NCI-H526 (cell line): ENCODE measurements at regions not wholly inside any gene's neighbourhood (a gene's known extent, or its start where the extent isn't known, plus 50 kb on each side); places are given as distances from the start of the nearest gene placed in this dataset.

Experiments used
- DNase-seq, 2 experiments: peaks; one replicate each; lab custom pipeline; 2025; lab: John Stamatoyannopoulos, UW

- no peak for DNase-seq
These were observed 355.8 kb upstream of the ARRDC4 start for GRCh38 chr15:97604677-97605076.

DNA sequence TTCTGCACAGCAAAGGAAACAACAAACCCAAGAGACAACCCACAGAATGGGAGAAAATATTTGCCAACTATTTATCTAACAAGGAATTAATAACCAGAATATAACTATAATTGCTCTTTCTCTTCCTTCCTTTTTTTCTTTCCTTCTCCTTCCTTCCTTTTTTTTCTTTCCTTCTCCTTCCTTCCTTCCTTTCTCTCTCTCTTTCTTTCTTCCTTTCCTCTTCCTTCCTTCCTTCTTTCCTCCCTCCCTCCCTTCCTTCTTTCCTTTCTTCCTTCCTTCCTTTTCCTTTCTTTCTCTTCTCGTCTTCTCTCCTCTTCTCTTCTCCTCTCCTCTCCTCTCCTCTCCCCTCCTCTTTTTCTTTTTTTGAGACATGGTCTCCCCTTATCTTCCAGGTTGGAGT lies 345.4 kb upstream of the ARRDC4 start:
- no peak for DNase-seq

DNA sequence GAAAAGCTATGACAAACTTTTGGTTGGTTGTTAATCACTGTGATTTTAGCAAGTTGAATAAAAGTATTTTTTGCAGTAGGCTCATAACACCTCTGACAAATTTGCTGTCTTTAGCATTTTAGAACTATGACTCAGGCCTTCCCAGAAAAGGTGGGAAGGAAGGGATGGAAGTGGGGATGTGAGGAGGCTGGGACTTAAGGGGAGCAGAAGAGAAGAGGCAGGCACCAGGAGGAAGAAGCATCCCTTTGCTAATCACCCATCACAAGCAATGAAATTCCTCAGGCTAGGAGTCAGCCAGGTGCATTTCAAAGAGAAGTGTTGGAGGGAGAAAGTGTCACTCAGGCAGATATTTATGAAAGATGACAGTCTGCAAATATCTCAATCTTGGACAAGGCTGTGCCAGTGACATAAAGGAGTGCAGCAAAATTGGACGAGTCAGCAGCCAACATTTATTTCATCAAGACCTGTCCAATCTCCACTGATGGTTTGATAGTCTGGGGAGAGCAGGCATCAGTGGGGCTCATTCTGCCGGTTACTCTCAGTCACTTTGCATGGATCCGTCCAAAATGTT lies 337.3 kb upstream of the ARRDC4 start:
- DNase-seq, result no peak

- DNase-seq, result no peak
These were observed 332.9 kb upstream of the ARRDC4 start for GRCh38 chr15:97627634-97628033.

- no peak for DNase-seq
These were observed 314.7 kb upstream of the ARRDC4 start for GRCh38 chr15:97645758-97646157.

DNA sequence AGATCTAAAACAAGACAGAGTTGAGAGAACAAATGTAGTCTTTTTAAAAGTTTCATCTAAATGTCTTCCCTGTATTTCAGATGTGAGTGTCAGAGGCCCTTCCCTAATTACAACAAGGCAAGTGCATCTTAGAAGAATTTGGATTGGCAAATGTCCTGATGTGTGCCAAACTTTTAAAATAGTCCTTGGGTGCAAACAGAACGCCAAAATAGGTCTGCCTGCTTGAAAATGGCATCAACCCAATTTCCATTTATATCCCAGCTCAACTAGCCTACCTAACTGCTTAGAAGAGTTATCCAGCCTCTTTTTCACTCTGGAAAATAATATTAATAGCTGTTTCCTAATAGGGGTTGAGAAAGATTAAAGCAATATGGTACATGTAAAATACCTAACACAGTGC lies 311.8 kb upstream of the ARRDC4 start:
- no peak for DNase-seq

DNA sequence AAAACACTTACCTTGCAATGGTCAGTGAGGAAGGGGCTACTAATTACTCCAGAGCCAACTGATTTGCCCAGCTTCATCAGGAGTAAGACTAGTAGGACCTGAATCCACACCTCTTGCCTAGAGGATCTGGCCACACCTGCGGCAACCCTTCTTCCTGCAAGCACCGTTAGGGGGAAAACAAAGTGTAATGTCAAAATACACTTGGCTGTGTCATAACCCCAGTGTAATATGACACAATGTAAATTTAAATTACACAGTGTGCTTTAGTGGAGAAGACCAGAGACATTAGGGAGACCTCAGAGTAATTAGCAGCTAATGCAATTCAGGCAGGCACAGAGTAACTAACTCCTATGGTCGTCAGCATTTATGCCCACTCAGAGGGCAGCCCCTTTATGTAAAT lies 308.5 kb upstream of the ARRDC4 start:
- peak; percentile 8 to 53 for DNase-seq

- peak; percentile 22 to 72 for DNase-seq
These were observed 307.8 kb upstream of the ARRDC4 start for GRCh38 chr15:97652700-97653167.

- no peak for DNase-seq
These were observed 306.6 kb upstream of the ARRDC4 start for GRCh38 chr15:97653896-97654295.

- peak in 1 of 2 experiments; percentile 38 for DNase-seq
These were observed 305.9 kb upstream of the ARRDC4 start for GRCh38 chr15:97654481-97655076.

DNA sequence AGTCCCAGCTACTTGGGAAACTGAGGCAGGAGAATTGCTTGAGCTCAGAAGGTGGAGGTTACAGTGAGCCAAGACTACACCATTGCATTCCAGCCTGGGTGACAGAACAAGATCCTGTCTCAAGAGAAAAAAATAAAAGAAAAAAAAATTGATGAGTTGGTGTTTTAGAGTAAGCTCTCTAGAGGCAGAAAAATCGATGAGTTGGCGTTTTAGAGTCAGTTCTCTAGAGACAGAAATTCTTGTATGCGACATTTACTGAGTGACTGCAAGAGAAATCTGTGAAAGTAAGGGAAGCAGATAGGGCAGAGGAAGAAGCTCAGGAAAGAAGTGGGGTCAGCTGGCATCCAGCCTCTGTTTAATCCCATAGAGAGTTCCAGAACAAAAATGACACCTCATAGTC lies 298.7 kb upstream of the ARRDC4 start:
- DNase-seq, result no peak

DNA sequence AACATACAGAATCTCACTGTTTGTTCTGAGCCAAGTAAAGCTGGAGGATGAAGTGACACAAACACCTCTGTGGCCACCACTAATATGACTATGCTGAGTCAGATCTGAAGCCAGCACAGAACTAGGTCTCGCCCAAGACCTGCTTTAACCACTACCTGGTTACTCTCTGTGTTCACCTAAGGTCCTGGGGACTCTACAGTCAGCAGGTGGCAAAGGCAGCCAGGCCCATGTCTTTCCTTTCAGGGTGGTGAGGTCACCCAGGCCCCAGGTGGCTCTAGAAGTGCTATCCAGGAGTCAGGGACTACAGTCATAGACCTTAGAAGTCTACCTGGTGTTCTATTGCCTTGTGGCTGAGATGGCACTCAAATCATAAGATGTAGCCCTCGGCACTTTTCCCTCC lies 287.9 kb upstream of the ARRDC4 start:
- no peak for DNase-seq

GRCh38 chr15:97678656-97679055 lies 281.8 kb upstream of the ARRDC4 start:
- DNase-seq, result no peak

DNA sequence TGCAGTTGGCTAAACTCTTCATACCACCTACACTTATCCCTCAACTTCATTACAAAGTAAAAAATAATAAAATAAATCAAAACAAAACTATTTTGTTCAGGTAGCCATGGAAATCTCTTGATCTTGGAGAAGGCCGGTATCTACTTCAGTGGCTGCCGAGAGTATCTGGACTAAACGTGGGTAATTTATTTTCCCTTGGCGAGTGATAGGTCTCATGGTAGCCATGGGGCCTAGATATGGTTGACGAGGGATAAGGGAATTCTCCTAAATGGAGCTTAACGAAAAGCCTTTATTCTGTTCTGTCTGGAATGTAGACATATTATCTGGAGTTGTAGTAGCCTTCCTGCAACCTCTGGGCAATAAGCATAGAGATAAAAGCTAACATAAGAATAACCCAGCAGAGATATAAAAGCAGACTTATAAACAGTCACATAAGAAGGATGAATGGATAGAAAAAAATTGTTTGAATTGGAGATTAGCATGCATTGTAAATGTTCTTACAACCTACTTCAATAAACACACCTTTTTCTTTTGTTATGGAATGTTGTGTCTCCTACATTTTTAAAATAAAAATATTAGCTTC lies 281.3 kb upstream of the ARRDC4 start:
- no peak for DNase-seq

GRCh38 chr15:97680606-97681220 lies 279.8 kb upstream of the ARRDC4 start:
- DNase-seq, result no peak

DNA sequence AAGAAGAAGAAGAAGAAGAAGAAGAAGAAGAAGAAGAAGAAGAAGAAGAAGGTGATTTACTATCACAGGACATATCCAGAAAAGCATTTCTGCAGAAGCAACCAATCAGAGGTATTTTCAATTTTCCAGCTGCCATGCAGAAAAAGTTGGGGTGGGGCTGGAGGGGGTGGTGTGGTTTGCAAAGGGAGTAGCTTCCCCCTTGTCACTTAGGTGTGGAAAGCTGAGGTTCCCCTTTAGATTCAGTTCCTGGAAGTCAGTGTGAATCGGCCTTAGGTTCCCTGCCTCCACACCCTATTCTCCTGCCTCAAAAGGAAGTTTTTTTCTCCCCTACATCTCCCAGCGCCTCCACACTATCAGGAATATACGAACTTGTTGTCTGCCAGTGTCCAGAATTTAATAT lies 276.7 kb upstream of the ARRDC4 start:
- DNase-seq, result no peak

DNA sequence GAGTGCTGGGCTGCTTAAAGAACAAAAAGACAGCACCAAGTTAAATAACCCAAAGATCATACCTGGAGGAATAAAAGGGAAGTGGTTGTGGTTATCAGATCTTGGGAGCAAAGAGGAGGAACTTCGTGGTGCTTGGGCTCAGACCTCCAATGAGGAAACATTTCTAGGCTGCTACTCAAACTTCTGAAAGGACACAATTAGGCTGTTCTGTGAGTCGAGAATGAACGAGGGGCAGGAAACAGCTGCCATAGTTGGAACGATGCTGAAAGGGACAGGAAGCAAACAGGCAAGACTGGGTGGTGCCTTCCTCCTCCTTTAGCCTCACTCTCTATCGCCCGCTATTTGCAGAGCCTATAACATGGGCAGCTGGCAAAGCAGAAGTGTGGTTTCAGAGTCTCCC lies 276.3 kb upstream of the ARRDC4 start:
- no peak for DNase-seq

DNA sequence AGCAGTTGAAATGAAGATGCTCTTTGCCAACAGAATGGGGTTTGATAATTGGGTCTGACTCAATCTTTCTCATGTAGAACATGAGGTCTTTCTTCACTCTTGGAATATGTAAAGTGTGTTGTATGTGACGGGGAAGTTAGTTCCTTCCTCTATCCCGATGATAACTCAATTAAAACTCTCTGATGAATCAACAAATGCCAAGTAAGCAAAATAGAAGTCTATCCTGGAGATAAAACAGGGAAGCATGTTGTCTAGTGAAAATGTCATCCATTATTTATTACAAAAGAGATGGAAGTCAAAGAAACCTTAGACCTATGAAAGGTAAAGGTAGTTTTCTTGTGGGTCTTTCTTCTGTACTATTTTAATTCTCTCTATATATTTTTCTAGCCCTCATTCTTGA lies 274.2 kb upstream of the ARRDC4 start:
- DNase-seq, result no peak

DNA sequence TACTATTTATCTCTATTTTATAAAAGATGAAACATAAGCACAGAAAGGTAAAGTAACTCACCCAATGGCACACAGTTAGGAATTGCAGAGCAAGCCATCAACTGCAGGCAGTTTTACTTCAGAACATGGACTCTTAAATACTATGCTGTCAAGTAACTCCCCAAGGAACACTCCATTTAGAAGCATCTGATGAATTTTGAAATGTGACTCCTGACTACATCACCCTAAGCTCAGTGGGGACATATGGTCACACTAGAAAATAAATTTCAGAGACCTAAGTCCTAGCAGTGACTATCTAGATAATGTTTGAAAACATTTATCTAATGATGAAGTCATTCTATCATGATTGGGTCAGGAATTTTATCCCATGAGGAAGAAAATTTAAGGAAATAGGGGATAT lies 272.8 kb upstream of the ARRDC4 start:
- DNase-seq, result no peak

DNA sequence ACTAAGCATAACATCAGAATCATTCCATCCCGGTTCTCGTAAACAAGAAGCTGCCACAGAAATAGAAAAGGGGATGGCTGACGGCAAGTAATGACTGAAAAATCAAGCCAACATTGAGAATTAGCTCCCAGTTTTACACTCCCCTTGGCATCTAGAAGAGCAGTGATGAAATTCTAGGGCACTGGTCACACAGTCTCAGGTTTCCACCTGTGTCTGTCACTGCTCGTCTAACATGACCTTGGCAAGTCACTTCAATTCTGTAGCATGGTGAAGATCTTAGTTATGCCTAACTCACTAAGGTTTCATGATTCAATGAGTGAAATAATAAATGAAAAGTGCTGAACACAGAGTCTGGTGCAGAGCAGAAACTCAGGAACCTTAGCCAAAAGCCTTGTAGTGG lies 272.3 kb upstream of the ARRDC4 start:
- DNase-seq, result no peak

DNA sequence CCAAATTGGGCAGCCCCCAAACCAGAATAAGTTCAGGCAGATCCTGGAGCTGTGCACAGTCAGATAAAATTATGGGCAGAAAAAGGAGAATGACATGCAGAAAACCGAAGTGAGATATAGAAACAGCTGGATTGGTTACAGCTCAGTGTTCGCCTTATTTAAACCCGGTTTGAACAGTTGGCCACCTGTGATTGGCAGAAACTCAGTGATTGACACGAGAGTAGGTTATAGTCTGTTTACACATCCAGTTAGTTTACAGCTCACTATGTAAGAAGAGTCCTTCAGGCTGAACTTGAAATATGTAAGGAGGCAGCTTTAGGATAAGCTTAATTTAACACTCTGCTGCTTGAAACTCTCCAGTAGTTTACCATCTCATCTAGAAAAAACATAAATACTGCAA lies 271.6 kb upstream of the ARRDC4 start:
- no peak for DNase-seq

GRCh38 chr15:97691078-97691477 lies 269.4 kb upstream of the ARRDC4 start:
- DNase-seq, result no peak

GRCh38 chr15:97691799-97692198 lies 268.7 kb upstream of the ARRDC4 start:
- DNase-seq, result no peak
